ENCODE measurements at regions not wholly inside any gene's neighbourhood (a gene's known extent, or its start where the extent isn't known, plus 50 kb on each side); places are given as distances from the start of the nearest gene placed in this dataset.

GRCh38 chr4:189365451-189365850 is 575.2 kb upstream of the FRG1 start:
- TF ChIP-seq CTCF (IDR thresholded peaks at IDR 0.05) (no peak), EP300 (IDR thresholded peaks at IDR 0.05) (no peak)
